RCC 7860 (cell line): ENCODE measurements at regions not wholly inside any gene's neighbourhood (a gene's known extent, or its start where the extent isn't known, plus 50 kb on each side); places are given as distances from the start of the nearest gene placed in this dataset.
"Not testable (repeated sequence)": the region's sequence is repeated elsewhere in the genome, so short reads cannot be mapped to it uniquely, and the experiment has no call there.

ENCODE experiments used
- DNase-seq: peaks from one replicate; pipeline ENCODE4 v3.0.0-alpha.2; 2015; ENCODE audit warnings: low spot score
- FAIRE-seq: peaks from 2 replicates; lab custom pipeline; 2012; peaks lifted over from hg19 to GRCh38; lab: Jason Lieb, UNC

DNA sequence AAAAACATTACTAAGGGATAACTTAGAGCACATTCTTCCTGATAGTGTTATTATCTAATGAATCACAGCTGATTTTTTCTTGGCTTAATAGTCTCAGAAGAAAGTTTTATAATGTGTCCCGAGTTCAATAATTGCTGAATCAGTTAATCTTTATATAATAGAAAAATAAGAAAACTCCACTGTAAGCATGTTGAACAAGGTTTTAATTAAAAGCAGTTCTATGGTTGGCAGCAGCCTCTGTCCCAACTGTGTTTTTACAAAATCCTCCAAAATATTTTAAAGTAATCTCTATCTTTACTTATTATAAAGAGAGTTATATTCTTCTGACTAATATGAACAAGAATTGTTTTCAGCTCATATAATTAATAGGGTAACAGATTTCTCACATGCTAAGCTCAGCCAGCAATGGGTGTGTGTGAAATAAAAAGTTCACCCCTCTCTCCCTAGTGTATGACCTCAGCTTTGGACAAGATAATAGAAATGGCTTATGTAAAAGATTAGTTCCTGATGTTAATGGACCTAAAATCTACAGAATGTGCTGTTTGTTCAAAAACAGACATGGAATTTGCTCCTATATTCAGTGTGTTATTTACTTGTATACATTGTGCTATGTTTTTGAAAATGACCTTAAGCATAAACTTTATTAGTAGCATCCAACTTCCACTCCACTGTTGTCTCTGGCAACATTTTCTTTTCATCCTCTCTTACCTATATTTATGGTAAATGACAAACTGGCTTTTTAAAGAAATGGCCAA is 67.1 kb upstream of the DCN start:
- FAIRE-seq (no peak), DNase-seq (no peak)

DNA sequence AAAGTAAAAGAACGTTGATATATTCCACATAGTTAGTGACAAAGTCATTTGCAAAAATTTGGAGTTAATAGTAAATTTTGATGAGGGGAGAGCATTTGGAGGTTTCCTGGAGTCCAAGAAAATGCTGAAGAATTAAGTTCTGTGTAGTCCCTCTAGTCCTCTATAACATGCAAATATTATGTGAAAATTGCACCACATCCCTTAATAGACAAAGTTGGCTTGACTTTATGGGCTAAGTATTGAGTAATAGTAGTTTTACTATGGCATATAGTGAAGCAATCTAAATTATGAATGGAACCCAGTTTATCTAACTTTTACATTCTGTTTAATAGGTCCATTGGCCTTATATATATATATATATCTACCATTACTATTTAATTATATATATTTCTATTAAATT is 66.4 kb upstream of the DCN start:
- DNase-seq = no peak
- FAIRE-seq = no peak

DNA sequence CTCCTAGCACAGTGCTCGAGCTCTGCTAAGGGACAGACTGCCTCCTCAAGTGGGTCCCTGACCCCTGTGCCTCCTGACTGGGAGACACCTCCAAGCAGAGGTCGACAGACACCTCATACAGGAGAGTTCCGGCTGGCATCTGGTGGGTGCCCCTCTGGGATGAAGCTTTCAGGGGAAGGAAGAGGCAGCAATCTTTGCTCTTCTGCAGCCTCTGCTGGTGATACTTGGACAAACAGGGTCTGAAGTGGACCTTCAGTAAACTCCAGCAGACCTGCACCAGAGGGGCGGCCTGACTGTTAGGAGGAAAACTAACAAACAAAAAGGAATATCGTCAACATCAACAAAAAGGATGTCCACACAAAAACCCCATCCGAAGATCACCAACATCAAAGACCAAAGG is 60.6 kb upstream of the DCN start:
- not testable (repeated sequence) for DNase-seq

DNA sequence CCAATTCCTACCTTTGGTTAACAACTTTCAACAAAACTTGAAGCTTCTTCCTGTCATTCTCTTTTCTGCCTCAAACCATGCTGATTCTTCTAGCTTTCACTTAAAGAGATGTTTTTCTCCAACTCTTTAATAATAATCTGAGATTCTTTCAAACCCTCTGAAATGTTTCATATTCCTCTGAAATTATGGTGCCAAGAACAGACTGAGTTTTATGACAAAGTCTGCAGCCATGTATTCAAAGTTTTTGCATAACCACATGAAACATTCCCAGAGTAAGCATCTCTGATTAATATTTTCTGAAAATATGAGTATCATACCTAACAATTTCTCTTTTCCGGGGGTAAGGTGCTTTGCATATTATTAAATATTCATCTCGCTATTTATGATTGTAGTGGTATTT is 59.1 kb upstream of the DCN start:
- DNase-seq = no peak
- FAIRE-seq = no peak

More for the DNA sequence above, 60.6 kb upstream of the DCN start:
- FAIRE-seq = not testable (repeated sequence)

DNA sequence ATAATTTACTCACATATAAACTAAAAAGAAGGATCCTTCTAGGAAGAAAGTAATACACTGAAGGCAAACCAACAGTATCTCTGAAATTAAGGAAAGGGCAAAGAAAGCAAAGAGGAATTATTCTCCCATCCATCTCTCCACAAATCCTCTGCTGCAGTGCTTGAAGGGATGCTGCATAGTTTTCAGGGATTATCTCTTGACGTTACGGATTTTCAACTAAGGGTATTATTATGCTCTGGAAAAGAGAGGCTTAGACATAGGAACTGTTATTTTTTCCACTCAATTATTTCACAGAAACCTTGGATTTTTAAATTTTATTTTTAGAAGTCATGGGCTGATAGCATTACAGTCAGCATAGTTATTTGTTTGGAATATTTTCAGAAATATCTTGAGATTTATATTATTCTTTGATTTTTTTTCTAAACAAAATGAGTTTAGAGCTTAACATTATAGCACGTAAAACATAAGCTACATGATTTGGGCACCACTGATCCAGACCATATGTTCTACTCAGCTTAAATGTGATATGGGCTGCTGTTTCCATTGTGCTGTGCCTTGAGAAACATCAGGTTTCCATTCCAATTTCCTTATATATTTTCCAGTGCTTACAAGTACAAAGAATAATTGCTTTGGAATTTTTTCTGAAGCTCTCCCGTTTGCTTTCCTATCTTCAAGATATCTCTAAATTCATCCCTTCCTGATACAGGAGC is 57.9 kb upstream of the DCN start:
- no peak for DNase-seq
- no peak for FAIRE-seq

DNA sequence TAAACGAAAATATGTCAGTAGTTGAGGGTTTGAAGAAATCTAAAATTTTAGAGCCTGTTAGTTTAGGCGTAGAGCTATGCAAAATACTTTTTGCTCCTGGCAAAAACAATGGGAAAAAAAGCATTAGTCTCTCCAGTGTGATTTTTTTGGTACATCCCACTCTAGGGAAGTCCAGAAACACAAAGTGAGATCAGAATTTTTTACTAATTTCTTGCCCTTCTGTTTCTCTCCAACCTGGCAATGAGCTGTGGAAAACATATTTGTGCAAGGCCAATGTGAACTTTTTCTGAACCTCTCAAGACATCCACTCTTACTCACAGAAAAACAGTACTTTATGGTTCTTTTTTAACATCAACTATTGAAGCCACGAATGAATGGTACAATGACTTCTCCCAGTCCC is 56.9 kb upstream of the DCN start:
- DNase-seq = no peak
- FAIRE-seq = no peak
